ENCODE measurements at regions not wholly inside any gene's neighbourhood (a gene's known extent, or its start where the extent isn't known, plus 50 kb on each side); places are given as distances from the start of the nearest gene placed in this dataset.
A peak's percentile ranks its signal among the peaks of the same experiment; 100 is the strongest.

GRCh38 chr4:11299836-11300235, 128.9 kb downstream of the HS3ST1 start:
- DNase-seq (ENCODE audit: low read depth), result no peak
- no peak for TF ChIP-seq CTCF (IDR thresholded peaks at IDR 0.05; ENCODE audit: low read length, missing control alignments)
- H3K4me3 ChIP-seq (replicated peaks; ENCODE audit: low read depth, low read length), result no peak overlapping the region

GRCh38 chr4:11299016-11299415, 129.7 kb downstream of the HS3ST1 start:
- no peak for TF ChIP-seq CTCF (IDR thresholded peaks at IDR 0.05; ENCODE audit: low read length, missing control alignments)
- H3K4me3 ChIP-seq (replicated peaks; ENCODE audit: low read depth, low read length), result no peak overlapping the region
- no peak for DNase-seq (ENCODE audit: low read depth)

GRCh38 chr4:11298451-11298850, 130.2 kb downstream of the HS3ST1 start:
- no peak overlapping the region for H3K4me3 ChIP-seq (replicated peaks; ENCODE audit: low read depth, low read length)
- DNase-seq (ENCODE audit: low read depth), result no peak
- TF ChIP-seq CTCF (IDR thresholded peaks at IDR 0.05; ENCODE audit: low read length, missing control alignments), result no peak

- no peak for TF ChIP-seq CTCF (IDR thresholded peaks at IDR 0.05; ENCODE audit: low read length, missing control alignments)
- no peak for DNase-seq (ENCODE audit: low read depth)
- no peak overlapping the region for H3K4me3 ChIP-seq (replicated peaks; ENCODE audit: low read depth, low read length)
These were observed 131.1 kb downstream of the HS3ST1 start for GRCh38 chr4:11297627-11298026.

GRCh38 chr4:11297201-11297600, 131.5 kb downstream of the HS3ST1 start:
- H3K4me3 ChIP-seq (replicated peaks; ENCODE audit: low read depth, low read length), result no peak overlapping the region
- TF ChIP-seq CTCF (IDR thresholded peaks at IDR 0.05; ENCODE audit: low read length, missing control alignments), result no peak
- peak; percentile 34 for DNase-seq (ENCODE audit: low read depth)

GRCh38 chr4:11293866-11294265, 134.8 kb downstream of the HS3ST1 start:
- H3K4me3 ChIP-seq (replicated peaks; ENCODE audit: low read depth, low read length), result no peak overlapping the region
- TF ChIP-seq CTCF (IDR thresholded peaks at IDR 0.05; ENCODE audit: low read length, missing control alignments), result no peak
- DNase-seq (ENCODE audit: low read depth), result peak; percentile 22

- no peak overlapping the region for H3K4me3 ChIP-seq (replicated peaks; ENCODE audit: low read depth, low read length)
- TF ChIP-seq CTCF (IDR thresholded peaks at IDR 0.05; ENCODE audit: low read length, missing control alignments), result no peak
- no peak for DNase-seq (ENCODE audit: low read depth)
These were observed 141.6 kb downstream of the HS3ST1 start for GRCh38 chr4:11287055-11287454.
